Endothelial cell of umbilical vein (primary cell): ENCODE measurements at regions not wholly inside any gene's neighbourhood (a gene's known extent, or its start where the extent isn't known, plus 50 kb on each side); places are given as distances from the start of the nearest gene placed in this dataset.

Experiments used
- BruUV-seq: library from RNA; stranded (reverse); fragments of 400-500 nt; replicated peaks from 2 replicates; lab custom pipeline; 2021; lab: Mats Ljungman, UMichigan
- CTCF ChIA-PET: fragments of 300-600, 350-600 bp; sonication (Branson Sonifier 250); formaldehyde crosslinking; loops from one replicate; lab custom pipeline; 2021; ENCODE audit warnings: antibody characterized with exemption, inconsistent platforms; lab: Charles Lee
- POLR2A ChIA-PET: fragments of 300-600, 350-600 bp; sonication (Branson Sonifier 250); formaldehyde crosslinking; loops from one replicate; lab custom pipeline; 2021; ENCODE audit warnings: antibody characterized with exemption, inconsistent platforms; lab: Charles Lee
- DNase-seq: peaks from one replicate; pipeline ENCODE4 v3.0.0-alpha.2; 2011; ENCODE audit warnings: low read depth, low spot score
- FAIRE-seq: peaks from 2 replicates; lab custom pipeline; 2011; peaks lifted over from hg19 to GRCh38; lab: Jason Lieb, UNC
- H2AFZ ChIP-seq: 2 replicates; pipeline ENCODE4 v1.6.0; 2012; ENCODE audit warnings: low read depth, low read length, control low read depth, inconsistent platforms
- H3K27ac ChIP-seq: 2 replicates; pipeline ENCODE4 v1.5.1; 2011; ENCODE audit warnings: low read depth, mild to moderate bottlenecking, control low read depth, low read length, moderate library complexity; ENCODE audit not compliant: insufficient read depth
- H3K27me3 ChIP-seq, 2 experiments: 2 replicates each; pipeline versions ENCODE4 v1.6.0 to v1.6.1; 2011; ENCODE audit warnings: low read length in 2 of 2, mixed read lengths in 1 of 2; ENCODE audit not compliant: control insufficient read depth in 2 of 2, insufficient read depth in 2 of 2
- H3K36me3 ChIP-seq, 2 experiments: 2 replicates in 1 of 2; 3 replicates in 1 of 2; pipeline ENCODE4 v1.5.1; 2011; ENCODE audit warnings: low read length in 2 of 2, mild to moderate bottlenecking in 1 of 2, moderate library complexity in 1 of 2; ENCODE audit not compliant: control insufficient read depth in 2 of 2, insufficient read depth in 2 of 2; ENCODE audit errors: extremely low read depth in 1 of 2
- H3K4me1 ChIP-seq: 3 replicates; pipeline ENCODE4 v1.5.1; 2011; ENCODE audit warnings: mild to moderate bottlenecking, low read length; ENCODE audit not compliant: control insufficient read depth, insufficient read depth; ENCODE audit errors: extremely low read depth
- H3K4me2 ChIP-seq: 2 replicates; pipeline ENCODE4 v1.6.1; 2011; ENCODE audit warnings: low read length, control low read depth, mixed read lengths; ENCODE audit not compliant: insufficient read depth
- H3K4me3 ChIP-seq, 3 experiments: fragments of 200-600 bp in 1 of 3; sonication (generic), shearing (Covaris generic) in 1 of 3; replicated peaks in 1 of 3; 2 replicates each; pipeline ENCODE4 v1.5.1; 2011 to 2016; ENCODE audit warnings: control low read depth in 3 of 3, low read length in 3 of 3, mild to moderate bottlenecking in 2 of 3, inconsistent platforms in 1 of 3, low read depth in 1 of 3, moderate library complexity in 1 of 3; ENCODE audit not compliant: insufficient read depth in 1 of 3
- H3K79me2 ChIP-seq: 2 replicates; pipeline ENCODE4 v1.6.0; 2012; ENCODE audit warnings: low read length, inconsistent platforms; ENCODE audit not compliant: control insufficient read depth, insufficient read depth
- H3K9ac ChIP-seq: replicated peaks from 2 replicates; pipeline ENCODE3; 2011; ENCODE audit warnings: low read length, control low read depth; ENCODE audit not compliant: insufficient read depth; ENCODE audit errors: extremely low read depth
- H3K9me1 ChIP-seq: replicated peaks from 3 replicates; pipeline ENCODE4 v1.6.0; 2011; ENCODE audit warnings: mild to moderate bottlenecking, low read length; ENCODE audit not compliant: control insufficient read depth, insufficient read depth; ENCODE audit errors: extremely low read depth
- H3K9me3 ChIP-seq: replicated peaks from 2 replicates; pipeline ENCODE4 v1.5.1; 2012; ENCODE audit warnings: low read length, inconsistent platforms; ENCODE audit not compliant: control insufficient read depth, insufficient read depth
- H4K20me1 ChIP-seq: replicated peaks from 2 replicates; pipeline ENCODE3; 2011; ENCODE audit warnings: mild to moderate bottlenecking, low read length; ENCODE audit not compliant: control insufficient read depth, insufficient read depth; ENCODE audit errors: extremely low read depth
- EZH2 ChIP-seq: IDR thresholded peaks from 2 replicates; pipeline ENCODE4 v1.6.1; 2012; ENCODE audit warnings: borderline replicate concordance, low read depth, mild to moderate bottlenecking, moderate library complexity, low read length, inconsistent platforms; ENCODE audit not compliant: severe bottlenecking
- FOS ChIP-seq: IDR thresholded peaks from 2 replicates; pipeline ENCODE4 v1.6.1; 2011; ENCODE audit warnings: mild to moderate bottlenecking, low read length, moderate library complexity, borderline replicate concordance; ENCODE audit not compliant: insufficient read depth
- GATA2 ChIP-seq: IDR thresholded peaks from 2 replicates; pipeline ENCODE4 v1.7.0; 2011; ENCODE audit warnings: low read depth, mild to moderate bottlenecking, moderate library complexity, mixed read lengths, low read length; ENCODE audit not compliant: insufficient read length, insufficient read depth
- JUN ChIP-seq: IDR thresholded peaks from 2 replicates; pipeline ENCODE4 v1.6.1; 2011; ENCODE audit warnings: borderline replicate concordance, low read depth; ENCODE audit not compliant: insufficient read length, insufficient read depth
- MYC ChIP-seq: IDR thresholded peaks from one replicate; pipeline ENCODE4 v1.6.1; 2011; ENCODE audit warnings: mild to moderate bottlenecking, low read depth, low read length
- POLR2A ChIP-seq: IDR thresholded peaks from 2 replicates; pipeline ENCODE4 v1.6.1; 2012; ENCODE audit warnings: low read depth, mild to moderate bottlenecking, control low read depth, low read length
- POLR2AphosphoS5 ChIP-seq: IDR thresholded peaks from 2 replicates; pipeline ENCODE4 v1.6.1; 2012; ENCODE audit warnings: low read depth, mild to moderate bottlenecking, control low read depth, low read length, moderate library complexity; ENCODE audit not compliant: insufficient read depth
- dilution Hi-C: fragments of 300-500 bp; cut with MboI; formaldehyde crosslinking; loops from one replicate; pipeline ENCODE4 v1.15.0; 2019; ENCODE audit warnings: low sequenced_read_pairs; ENCODE audit not compliant: extremely low pct_ligation_motif_present
- intact Hi-C: fragments of 100-400 bp; cut with micrococcal nuclease; formaldehyde crosslinking; loops from one replicate; pipeline ENCODE4 v1.10.0; 2022
- TF ChIP-seq, protein P1 (sequence below), 2 donors: IDR thresholded peaks; 1 replicate in 1 of 2; 2 replicates in 1 of 2; pipeline ENCODE4 v1.5.1; 2011; ENCODE audit warnings: low read length in 2 of 2, mild to moderate bottlenecking in 2 of 2, moderate library complexity in 2 of 2, control low read depth in 1 of 2, inconsistent platforms in 1 of 2, low read depth in 1 of 2; ENCODE audit not compliant: insufficient read depth in 1 of 2; ENCODE audit errors: extremely low read depth in 1 of 2
- TF ChIP-seq, protein P2 (sequence below): IDR thresholded peaks from 2 replicates; pipeline ENCODE4 v1.6.1; 2011; ENCODE audit not compliant: insufficient read depth, insufficient read length

DNA sequence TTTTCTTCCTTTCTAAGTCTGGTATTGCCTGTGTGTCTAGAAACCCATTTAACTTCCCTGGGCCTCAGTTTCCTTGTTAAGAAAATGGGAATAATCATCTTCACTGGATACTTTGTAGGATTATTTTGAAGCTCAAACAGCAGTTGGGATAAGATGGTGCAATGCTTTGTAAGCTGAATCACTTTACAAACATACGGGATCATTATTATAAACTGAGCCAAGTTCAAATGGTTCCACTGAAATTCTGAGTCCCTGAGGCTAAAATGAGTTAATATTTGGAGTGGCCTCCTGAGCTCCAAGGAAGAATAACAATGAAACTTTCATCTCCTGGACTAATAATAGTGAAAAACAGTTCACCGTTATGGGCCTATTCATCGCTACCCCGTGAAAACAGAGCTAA is 388.0 kb downstream of the PLPP3 start:
- ChIA-PET POLR2A (no interaction called here), CTCF (interaction anchor here (1.2 to 1.8 kb wide), 2 partner anchors 17 to 111 kb away, joined by 3 to 5 read pairs; no protein-coding TSS in a partner anchor)
- dilution Hi-C loops = no loop called here
- no peaks in the 10 kb centered on the region for H3K9me3 ChIP-seq
- BruUV-seq = no TSS peak
- FAIRE-seq = no peak
- no peak for TF ChIP-seq POLR2A
- TF ChIP-seq GATA2 = no peak
- no peak for TF ChIP-seq FOS
- TF ChIP-seq, protein P1, sequence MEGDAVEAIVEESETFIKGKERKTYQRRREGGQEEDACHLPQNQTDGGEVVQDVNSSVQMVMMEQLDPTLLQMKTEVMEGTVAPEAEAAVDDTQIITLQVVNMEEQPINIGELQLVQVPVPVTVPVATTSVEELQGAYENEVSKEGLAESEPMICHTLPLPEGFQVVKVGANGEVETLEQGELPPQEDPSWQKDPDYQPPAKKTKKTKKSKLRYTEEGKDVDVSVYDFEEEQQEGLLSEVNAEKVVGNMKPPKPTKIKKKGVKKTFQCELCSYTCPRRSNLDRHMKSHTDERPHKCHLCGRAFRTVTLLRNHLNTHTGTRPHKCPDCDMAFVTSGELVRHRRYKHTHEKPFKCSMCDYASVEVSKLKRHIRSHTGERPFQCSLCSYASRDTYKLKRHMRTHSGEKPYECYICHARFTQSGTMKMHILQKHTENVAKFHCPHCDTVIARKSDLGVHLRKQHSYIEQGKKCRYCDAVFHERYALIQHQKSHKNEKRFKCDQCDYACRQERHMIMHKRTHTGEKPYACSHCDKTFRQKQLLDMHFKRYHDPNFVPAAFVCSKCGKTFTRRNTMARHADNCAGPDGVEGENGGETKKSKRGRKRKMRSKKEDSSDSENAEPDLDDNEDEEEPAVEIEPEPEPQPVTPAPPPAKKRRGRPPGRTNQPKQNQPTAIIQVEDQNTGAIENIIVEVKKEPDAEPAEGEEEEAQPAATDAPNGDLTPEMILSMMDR (IDR thresholded peaks at IDR 0.05; ENCODE audit: extremely low read depth in 1 of 2, insufficient read depth in 1 of 2, low read depth in 1 of 2, low read length in 2 of 2) = no peak
- TF ChIP-seq JUN = no peak
- no peak for TF ChIP-seq POLR2AphosphoS5
- TF ChIP-seq, protein P2, sequence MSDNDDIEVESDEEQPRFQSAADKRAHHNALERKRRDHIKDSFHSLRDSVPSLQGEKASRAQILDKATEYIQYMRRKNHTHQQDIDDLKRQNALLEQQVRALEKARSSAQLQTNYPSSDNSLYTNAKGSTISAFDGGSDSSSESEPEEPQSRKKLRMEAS = no peak
- no peak for TF ChIP-seq EZH2
- no peak for TF ChIP-seq MYC
- H3K9ac ChIP-seq = no peak overlapping the region
- H3K4me2 ChIP-seq = no peak overlapping the region
- no peak overlapping the region for H2AFZ ChIP-seq
- H3K4me3 ChIP-seq = no peak overlapping the region
- no peaks in the 10 kb centered on the region for H3K36me3 ChIP-seq
- H3K4me1 ChIP-seq = no peaks in the 10 kb centered on the region
- H3K27me3 ChIP-seq = no peaks in the 10 kb centered on the region
- intact Hi-C loops = no loop called here
- H4K20me1 ChIP-seq = no peaks in the 10 kb centered on the region
- H3K9me1 ChIP-seq = no peaks in the 10 kb centered on the region
- H3K27ac ChIP-seq = no peak overlapping the region
- DNase-seq = no peak
- H3K79me2 ChIP-seq = no peaks in the 10 kb centered on the region
